Activated gamma-delta T cell treated with anti-CD3 and anti-CD28 coated beads, Interleukin-2, amount 50 U/mL, for 16 hours (primary cell): ENCODE measurements at regions not wholly inside any gene's neighbourhood (a gene's known extent, or its start where the extent isn't known, plus 50 kb on each side); places are given as distances from the start of the nearest gene placed in this dataset.
"Not testable (repeated sequence)": the region's sequence is repeated elsewhere in the genome, so short reads cannot be mapped to it uniquely, and the experiment has no call there.

ENCODE experiments used
- DNase-seq: peaks from one replicate; pipeline ENCODE4 v3.0.0-alpha.2; 2020; ENCODE audit warnings: low read depth

- no peak for DNase-seq
These were observed 71.9 kb upstream of the MBNL1 start for GRCh38 chr3:152196782-152197181.

GRCh38 chr3:152197451-152197850, 71.3 kb upstream of the MBNL1 start:
- DNase-seq: no peak

- no peak for DNase-seq
These were observed 70.8 kb upstream of the MBNL1 start for GRCh38 chr3:152197937-152198336.

GRCh38 chr3:152198665-152199064, 70.1 kb upstream of the MBNL1 start:
- DNase-seq: no peak

DNA sequence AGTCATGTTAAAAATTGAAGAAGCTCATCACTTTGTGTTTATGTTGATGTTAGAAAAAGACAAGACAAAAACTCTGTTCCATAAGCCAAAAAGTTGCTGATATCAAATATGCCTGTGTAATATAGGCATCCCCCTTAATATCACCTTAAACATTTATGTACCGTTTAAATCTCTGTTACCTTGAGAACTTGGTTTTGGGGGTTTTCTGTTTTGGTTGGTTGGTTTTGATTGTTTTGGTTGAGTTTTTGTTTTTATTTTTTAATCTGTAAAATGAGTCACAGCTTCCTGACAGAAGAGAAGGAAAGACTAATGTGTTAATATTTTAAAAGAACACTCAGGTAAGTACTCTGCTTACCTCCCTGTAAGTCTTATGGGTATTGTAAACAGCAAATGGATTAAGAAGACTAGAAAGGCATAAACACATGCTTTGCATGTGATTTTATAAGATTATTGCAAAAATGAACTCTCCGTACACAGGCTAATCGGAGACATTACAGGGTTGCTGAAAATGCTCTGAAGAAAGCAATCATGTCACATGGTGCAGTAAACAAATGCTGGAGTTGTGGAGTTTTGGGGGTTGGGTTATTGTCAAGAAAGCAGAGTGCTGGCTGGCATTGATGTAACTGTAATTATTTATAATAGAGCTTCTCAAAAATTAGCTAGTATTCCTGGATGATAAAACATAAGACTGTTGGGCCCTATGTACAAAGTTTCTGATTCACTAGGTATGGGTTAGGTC, 69.5 kb upstream of the MBNL1 start:
- DNase-seq: no peak

DNA sequence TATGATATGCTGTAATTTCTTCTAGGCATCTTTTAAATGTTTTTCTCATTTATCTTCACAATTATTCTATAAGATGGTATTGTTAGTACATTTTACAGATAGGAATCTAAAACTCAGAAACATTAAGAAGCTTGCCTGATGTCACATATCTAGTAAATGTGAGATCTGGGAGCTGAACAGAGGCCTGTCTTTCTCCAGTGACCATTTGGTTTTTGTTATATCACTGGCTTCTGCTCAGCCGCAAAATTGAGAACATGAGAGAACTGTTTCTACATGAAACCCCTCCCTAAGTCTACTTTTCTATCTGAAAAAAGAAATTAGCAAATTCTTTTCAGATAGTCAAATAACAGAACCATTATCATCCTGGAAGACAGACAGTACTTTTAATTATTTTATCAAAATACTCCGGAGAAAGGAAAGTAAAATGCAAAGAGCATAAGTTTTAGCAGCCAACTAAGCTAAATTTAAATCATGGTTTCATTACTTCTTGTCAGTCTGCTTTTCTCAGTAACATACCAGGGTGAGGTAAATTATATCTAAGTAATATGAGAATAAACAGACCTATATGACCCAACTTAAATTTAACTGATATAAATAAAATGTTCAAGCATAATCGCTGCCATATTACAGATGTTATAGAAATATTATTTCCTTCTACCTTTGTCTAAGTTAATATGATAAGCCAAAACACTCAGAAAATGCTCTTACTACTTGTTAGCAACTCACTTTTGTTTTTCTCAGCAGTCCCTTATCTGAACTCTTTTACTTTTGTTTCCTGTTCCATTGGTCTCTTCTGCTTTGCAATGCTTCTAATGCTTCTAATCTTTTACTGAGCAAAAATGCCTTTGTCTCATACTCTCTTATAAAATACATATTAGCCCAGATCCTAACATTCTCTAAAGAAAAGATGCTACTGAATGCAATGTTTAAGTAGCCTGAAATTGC, 68.0 kb upstream of the MBNL1 start:
- DNase-seq: no peak

GRCh38 chr3:152202976-152203626, 65.6 kb upstream of the MBNL1 start:
- DNase-seq: no peak

DNA sequence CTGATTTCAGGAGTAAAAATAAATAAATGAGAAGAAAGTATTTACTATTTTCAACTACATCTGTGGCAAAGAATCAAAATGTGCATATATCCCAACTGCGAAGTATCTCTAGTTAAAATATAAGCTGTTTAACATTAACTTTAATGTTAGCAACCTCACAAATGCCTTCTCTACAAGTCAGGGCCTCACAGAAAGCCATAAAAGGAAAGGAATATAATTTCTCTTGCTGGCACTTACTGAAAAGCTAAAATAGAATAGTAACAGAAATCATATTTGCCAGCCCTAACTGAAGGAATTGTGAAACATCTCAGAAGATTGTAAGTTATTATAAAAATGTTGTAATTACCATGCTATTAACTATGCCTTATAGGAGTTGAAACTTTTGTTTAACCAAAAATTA, 65.1 kb upstream of the MBNL1 start:
- no peak for DNase-seq

- DNase-seq: no peak
These were observed 64.5 kb upstream of the MBNL1 start for GRCh38 chr3:152204218-152204617.

GRCh38 chr3:152205097-152205593, 63.6 kb upstream of the MBNL1 start:
- DNase-seq: no peak

- no peak for DNase-seq
These were observed 62.4 kb upstream of the MBNL1 start for GRCh38 chr3:152206243-152206760.

- DNase-seq: no peak
These were observed 60.3 kb upstream of the MBNL1 start for GRCh38 chr3:152208439-152208838.

GRCh38 chr3:152209060-152209459, 59.7 kb upstream of the MBNL1 start:
- DNase-seq: no peak

DNA sequence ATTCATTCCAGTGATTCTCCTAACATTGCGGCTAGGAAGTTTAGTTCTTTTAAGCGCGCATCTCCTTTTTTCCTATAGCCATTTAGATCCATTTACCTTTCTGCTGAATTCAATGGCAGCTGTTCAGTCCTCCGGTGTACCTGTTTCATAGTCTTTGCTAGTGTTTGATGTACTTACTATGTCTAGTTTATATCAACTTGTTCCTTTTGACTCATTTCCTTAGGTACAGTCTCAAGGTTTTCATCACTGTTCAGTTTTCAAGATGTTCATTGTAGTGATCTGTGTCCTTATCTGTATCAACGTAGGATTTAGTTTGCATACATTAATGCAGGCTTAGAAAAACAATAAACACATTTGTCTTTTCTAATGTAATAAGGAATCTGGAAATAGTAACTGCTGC, 59.0 kb upstream of the MBNL1 start:
- no peak for DNase-seq

DNA sequence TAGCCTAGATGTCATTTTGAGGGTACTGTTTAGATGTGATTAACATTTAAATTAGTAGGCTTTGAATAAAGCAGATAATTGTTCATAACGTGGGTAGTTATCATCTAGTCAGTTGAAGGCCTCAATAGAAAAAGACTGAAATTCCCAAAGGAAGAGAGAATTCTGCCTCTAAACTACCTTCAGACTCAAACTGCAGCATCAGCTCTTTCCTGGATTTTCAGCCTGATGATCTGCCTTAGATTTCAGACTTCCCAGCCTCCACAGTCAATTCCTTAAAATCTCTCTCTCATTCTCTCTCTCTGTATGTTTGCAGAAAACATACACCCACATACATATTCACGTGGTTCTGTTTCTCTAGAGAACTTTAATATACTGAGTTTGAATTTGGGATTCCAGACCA, 58.0 kb upstream of the MBNL1 start:
- DNase-seq: no peak

DNA sequence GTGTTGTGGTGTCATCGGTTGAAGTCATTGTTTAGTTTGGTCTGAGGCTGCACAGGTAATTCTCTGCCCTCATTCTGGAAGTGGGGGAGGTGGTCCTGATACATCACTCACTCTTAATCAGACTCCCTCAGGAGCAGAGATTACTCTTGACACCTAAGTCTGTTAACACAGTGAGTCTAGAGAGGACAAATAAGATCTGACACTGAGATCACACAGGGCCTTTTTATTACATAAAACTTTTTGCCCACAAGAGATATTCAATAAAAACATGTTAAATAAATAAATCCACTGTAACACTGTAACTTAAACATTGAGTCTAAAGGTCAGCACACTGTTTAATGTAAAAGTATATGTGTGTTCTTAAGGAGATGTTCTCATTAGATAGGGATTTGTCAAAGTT, 57.1 kb upstream of the MBNL1 start:
- DNase-seq: no peak

- no peak for DNase-seq
These were observed 55.5 kb upstream of the MBNL1 start for GRCh38 chr3:152213203-152213602.

- no peak for DNase-seq
These were observed 54.8 kb upstream of the MBNL1 start for GRCh38 chr3:152213938-152214337.

- DNase-seq: not testable (repeated sequence)
These were observed 51.5 kb upstream of the MBNL1 start for GRCh38 chr3:152216960-152217865.

- DNase-seq: no peak
These were observed 50.1 kb upstream of the MBNL1 start for GRCh38 chr3:152218602-152219001.
